NK-92 treated with Interleukin-12 subunit alpha and Interleukin-12 subunit beta, amount 100 ng/mL, for 24 hours (cell line): ENCODE measurements at regions not wholly inside any gene's neighbourhood (a gene's known extent, or its start where the extent isn't known, plus 50 kb on each side); places are given as distances from the start of the nearest gene placed in this dataset.

Experiments used
- DNase-seq: peaks from one replicate; lab custom pipeline; 2025; lab: John Stamatoyannopoulos, UW

GRCh38 chr13:106350208-106350607 is 185.3 kb downstream of the EFNB2 start:
- DNase-seq = no peak

GRCh38 chr13:106349080-106349931 is 186.2 kb downstream of the EFNB2 start:
- no peak for DNase-seq

- DNase-seq = no peak
Measured at GRCh38 chr13:106348075-106348840, 187.2 kb downstream of the EFNB2 start.

- DNase-seq = no peak
Measured at GRCh38 chr13:106344342-106344741, 191.1 kb downstream of the EFNB2 start.

GRCh38 chr13:106343836-106344235 is 191.6 kb downstream of the EFNB2 start:
- no peak for DNase-seq

GRCh38 chr13:106340249-106340648 is 195.2 kb downstream of the EFNB2 start:
- no peak for DNase-seq

- DNase-seq = no peak
Measured at GRCh38 chr13:106337096-106337850, 198.2 kb downstream of the EFNB2 start.

- no peak for DNase-seq
Measured at GRCh38 chr13:106336668-106337067, 198.8 kb downstream of the EFNB2 start.

- DNase-seq = no peak
Measured at GRCh38 chr13:106332621-106333020, 202.8 kb downstream of the EFNB2 start.

- no peak for DNase-seq
Measured at GRCh38 chr13:106331116-106331515, 204.3 kb downstream of the EFNB2 start.

- no peak for DNase-seq
Measured at GRCh38 chr13:106329941-106330340, 205.5 kb downstream of the EFNB2 start.

GRCh38 chr13:106326751-106327150 is 208.7 kb downstream of the EFNB2 start:
- DNase-seq = no peak

- no peak for DNase-seq
Measured at GRCh38 chr13:106324444-106324843, 211.0 kb downstream of the EFNB2 start.

GRCh38 chr13:106322628-106323027 is 212.8 kb downstream of the EFNB2 start:
- no peak for DNase-seq

- peak; percentile 55 for DNase-seq
Measured at GRCh38 chr13:106318941-106319411, 216.5 kb downstream of the EFNB2 start.

GRCh38 chr13:106314417-106314816 is 221.0 kb downstream of the EFNB2 start:
- no peak for DNase-seq

- DNase-seq = no peak
Measured at GRCh38 chr13:106311004-106311403, 224.5 kb downstream of the EFNB2 start.

- DNase-seq = no peak
Measured at GRCh38 chr13:106310291-106310865, 225.1 kb downstream of the EFNB2 start.

- DNase-seq = no peak
Measured at GRCh38 chr13:106306748-106307277, 228.6 kb downstream of the EFNB2 start.

GRCh38 chr13:106302843-106303242 is 232.6 kb downstream of the EFNB2 start:
- no peak for DNase-seq

- DNase-seq = no peak
Measured at GRCh38 chr13:106302011-106302410, 233.5 kb downstream of the EFNB2 start.

- DNase-seq = no peak
Measured at GRCh38 chr13:106299621-106300020, 235.8 kb downstream of the EFNB2 start.
